Endothelial cell of umbilical vein (primary cell): ENCODE measurements at regions not wholly inside any gene's neighbourhood (a gene's known extent, or its start where the extent isn't known, plus 50 kb on each side); places are given as distances from the start of the nearest gene placed in this dataset.

Experiments used
- CTCF ChIP-seq, 2 donors: IDR thresholded peaks; 1 replicate in 1 of 2; 2 replicates in 1 of 2; pipeline ENCODE4 v1.5.1; 2011; ENCODE audit warnings: low read length in 2 of 2, mild to moderate bottlenecking in 2 of 2, moderate library complexity in 2 of 2, control low read depth in 1 of 2, inconsistent platforms in 1 of 2, low read depth in 1 of 2; ENCODE audit not compliant: insufficient read depth in 1 of 2; ENCODE audit errors: extremely low read depth in 1 of 2
- EZH2 ChIP-seq: IDR thresholded peaks from 2 replicates; pipeline ENCODE4 v1.6.1; 2012; ENCODE audit warnings: borderline replicate concordance, low read depth, mild to moderate bottlenecking, moderate library complexity, low read length, inconsistent platforms; ENCODE audit not compliant: severe bottlenecking
- FOS ChIP-seq: IDR thresholded peaks from 2 replicates; pipeline ENCODE4 v1.6.1; 2011; ENCODE audit warnings: mild to moderate bottlenecking, low read length, moderate library complexity, borderline replicate concordance; ENCODE audit not compliant: insufficient read depth
- GATA2 ChIP-seq: IDR thresholded peaks from 2 replicates; pipeline ENCODE4 v1.7.0; 2011; ENCODE audit warnings: low read depth, mild to moderate bottlenecking, moderate library complexity, mixed read lengths, low read length; ENCODE audit not compliant: insufficient read length, insufficient read depth
- MAX ChIP-seq: IDR thresholded peaks from 2 replicates; pipeline ENCODE4 v1.6.1; 2011; ENCODE audit not compliant: insufficient read depth, insufficient read length
- MYC ChIP-seq: IDR thresholded peaks from one replicate; pipeline ENCODE4 v1.6.1; 2011; ENCODE audit warnings: mild to moderate bottlenecking, low read depth, low read length
- POLR2A ChIP-seq: IDR thresholded peaks from 2 replicates; pipeline ENCODE4 v1.6.1; 2012; ENCODE audit warnings: low read depth, mild to moderate bottlenecking, control low read depth, low read length
- POLR2AphosphoS5 ChIP-seq: IDR thresholded peaks from 2 replicates; pipeline ENCODE4 v1.6.1; 2012; ENCODE audit warnings: low read depth, mild to moderate bottlenecking, control low read depth, low read length, moderate library complexity; ENCODE audit not compliant: insufficient read depth

DNA sequence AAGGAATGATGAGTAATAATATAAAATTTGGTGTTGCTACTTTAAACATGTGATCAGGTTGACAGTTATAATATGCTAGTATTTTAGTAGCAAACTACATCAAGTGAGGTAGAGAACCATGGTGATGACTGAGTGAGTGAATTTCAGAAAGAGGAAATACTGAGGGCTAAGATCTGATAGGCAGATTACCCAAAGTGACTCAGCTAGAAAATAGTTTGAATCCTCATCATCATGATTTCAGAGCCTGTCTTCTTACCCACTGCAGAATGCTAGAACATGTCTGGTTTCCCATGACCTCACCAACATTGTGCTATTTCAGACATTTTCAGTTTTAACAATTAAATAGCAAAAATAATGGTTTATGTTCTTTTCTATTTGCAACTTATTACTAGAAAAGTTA lies 602.1 kb downstream of the TAF11L14 start:
- TF ChIP-seq CTCF (IDR thresholded peaks at IDR 0.05; ENCODE audit: extremely low read depth in 1 of 2, insufficient read depth in 1 of 2, low read depth in 1 of 2, low read length in 2 of 2) (no peak), EZH2 (no peak), POLR2AphosphoS5 (no peak), POLR2A (no peak), MAX (no peak), GATA2 (no peak), FOS (no peak), MYC (no peak)
